Chondrocyte (in vitro differentiated cells): ENCODE measurements at regions not wholly inside any gene's neighbourhood (a gene's known extent, or its start where the extent isn't known, plus 50 kb on each side); places are given as distances from the start of the nearest gene placed in this dataset.

ENCODE experiments used
- DNase-seq: peaks from one replicate; pipeline ENCODE4 v3.0.0; 2021; ENCODE audit warnings: mixed read lengths, low spot score
- H3K27ac Mint-ChIP-seq: one replicate; pipeline ENCODE4 v1.8.0; 2021; ENCODE audit warnings: mild to moderate bottlenecking, moderate library complexity, mixed read lengths; ENCODE audit not compliant: unreplicated experiment
- H3K27me3 Mint-ChIP-seq: 2 replicates; pipeline ENCODE4 v1.8.0; 2021; ENCODE audit warnings: low read depth, mixed read lengths
- H3K36me3 Mint-ChIP-seq: 2 replicates; pipeline ENCODE4 v1.8.0; 2021; ENCODE audit warnings: low read depth, mixed read lengths
- H3K4me1 Mint-ChIP-seq: 2 replicates; pipeline ENCODE4 v1.8.0; 2021; ENCODE audit warnings: low read depth, mild to moderate bottlenecking, mixed read lengths
- H3K4me3 Mint-ChIP-seq: one replicate; pipeline ENCODE4 v1.8.0; 2021; ENCODE audit warnings: mild to moderate bottlenecking, moderate library complexity, mixed read lengths; ENCODE audit not compliant: unreplicated experiment
- H3K9me3 Mint-ChIP-seq: 2 replicates; pipeline ENCODE4 v1.8.0; 2021; ENCODE audit warnings: low read depth, mixed read lengths
- TF ChIP-seq, protein P1 (sequence below): fragments of 200-600 bp; sonication (generic); IDR thresholded peaks from 2 replicates; pipeline ENCODE4 v1.5.0; 2021; ENCODE audit warnings: antibody characterized with exemption, mild to moderate bottlenecking, moderate library complexity

DNA sequence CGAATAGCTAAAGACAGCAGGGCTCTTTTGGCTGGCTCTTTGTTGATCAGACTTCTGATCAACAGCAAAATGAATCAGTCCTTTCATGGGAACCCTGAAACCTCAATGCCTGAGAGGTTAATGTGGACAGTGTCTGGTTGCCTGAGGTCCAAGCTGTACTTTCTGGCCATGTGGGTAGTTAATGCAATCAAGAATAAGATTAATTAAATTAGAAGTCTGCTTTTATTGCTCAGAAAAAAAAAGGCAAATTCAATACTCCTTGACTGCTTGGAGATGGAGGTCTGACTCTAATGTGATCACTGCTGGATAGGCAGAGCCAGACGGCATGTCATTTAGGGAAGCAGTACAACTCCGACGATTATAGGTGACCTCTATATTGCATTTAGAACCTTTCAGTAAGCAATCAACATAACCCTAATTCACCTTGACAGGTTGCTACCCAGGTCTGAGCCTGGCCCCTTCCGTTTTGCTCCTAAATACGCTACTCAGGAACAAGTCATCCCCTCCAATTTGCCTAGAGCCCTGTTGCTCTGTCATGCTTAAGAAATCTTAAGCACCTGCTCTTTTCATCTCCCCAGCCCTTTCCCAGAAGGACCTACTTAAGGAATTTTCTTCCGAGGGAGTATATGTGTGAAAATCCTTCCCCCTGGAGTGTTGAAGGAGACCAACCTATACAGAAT is 370.0 kb upstream of the SPTLC3 start:
- Mint-ChIP-seq H3K9me3 (peaks cover 3% of the 10 kb centered on the region), H3K27ac (no peak overlapping the region), H3K27me3 (no peaks in the 10 kb centered on the region), H3K4me3 (no peak overlapping the region), H3K4me1 (no peaks in the 10 kb centered on the region), H3K36me3 (no peaks in the 10 kb centered on the region)
- TF ChIP-seq, protein P1, sequence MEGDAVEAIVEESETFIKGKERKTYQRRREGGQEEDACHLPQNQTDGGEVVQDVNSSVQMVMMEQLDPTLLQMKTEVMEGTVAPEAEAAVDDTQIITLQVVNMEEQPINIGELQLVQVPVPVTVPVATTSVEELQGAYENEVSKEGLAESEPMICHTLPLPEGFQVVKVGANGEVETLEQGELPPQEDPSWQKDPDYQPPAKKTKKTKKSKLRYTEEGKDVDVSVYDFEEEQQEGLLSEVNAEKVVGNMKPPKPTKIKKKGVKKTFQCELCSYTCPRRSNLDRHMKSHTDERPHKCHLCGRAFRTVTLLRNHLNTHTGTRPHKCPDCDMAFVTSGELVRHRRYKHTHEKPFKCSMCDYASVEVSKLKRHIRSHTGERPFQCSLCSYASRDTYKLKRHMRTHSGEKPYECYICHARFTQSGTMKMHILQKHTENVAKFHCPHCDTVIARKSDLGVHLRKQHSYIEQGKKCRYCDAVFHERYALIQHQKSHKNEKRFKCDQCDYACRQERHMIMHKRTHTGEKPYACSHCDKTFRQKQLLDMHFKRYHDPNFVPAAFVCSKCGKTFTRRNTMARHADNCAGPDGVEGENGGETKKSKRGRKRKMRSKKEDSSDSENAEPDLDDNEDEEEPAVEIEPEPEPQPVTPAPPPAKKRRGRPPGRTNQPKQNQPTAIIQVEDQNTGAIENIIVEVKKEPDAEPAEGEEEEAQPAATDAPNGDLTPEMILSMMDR: no peak
- no peak for DNase-seq

- peaks cover 3% of the 10 kb centered on the region for H3K27me3 Mint-ChIP-seq
- H3K27ac Mint-ChIP-seq: no peak overlapping the region
- no peaks in the 10 kb centered on the region for H3K36me3 Mint-ChIP-seq
- DNase-seq: no peak
- no peaks in the 10 kb centered on the region for H3K9me3 Mint-ChIP-seq
- no peak overlapping the region for H3K4me3 Mint-ChIP-seq
- H3K4me1 Mint-ChIP-seq: no peaks in the 10 kb centered on the region
- TF ChIP-seq, protein P1: no peak
These were observed 368.5 kb upstream of the SPTLC3 start for GRCh38 chr20:12640251-12640650.

GRCh38 chr20:12641619-12642018 is 367.2 kb upstream of the SPTLC3 start:
- TF ChIP-seq, protein P1: no peak
- Mint-ChIP-seq H3K27me3 (peaks cover 3% of the 10 kb centered on the region), H3K9me3 (no peaks in the 10 kb centered on the region), H3K4me1 (no peaks in the 10 kb centered on the region), H3K4me3 (no peak overlapping the region), H3K27ac (no peak overlapping the region), H3K36me3 (no peaks in the 10 kb centered on the region)
- no peak for DNase-seq

DNA sequence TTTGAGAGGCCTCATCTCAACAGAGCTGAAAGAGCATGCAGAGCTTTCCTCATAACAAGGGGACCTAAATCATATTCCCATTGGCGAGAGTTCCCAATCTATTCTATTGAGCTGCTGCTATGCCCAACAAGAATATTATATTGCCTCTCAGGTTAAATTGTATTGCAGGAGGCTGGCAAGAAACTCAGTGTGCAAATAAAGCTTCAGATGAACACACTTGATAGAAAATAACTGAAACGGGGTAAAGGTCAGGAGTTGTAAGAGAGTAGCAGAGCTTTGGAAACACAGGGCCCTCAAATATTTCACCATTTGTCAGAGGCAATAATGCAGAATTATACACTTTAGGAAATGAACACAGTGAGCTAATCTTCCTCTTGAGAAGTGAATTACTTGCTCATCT is 364.3 kb upstream of the SPTLC3 start:
- Mint-ChIP-seq H3K27me3 (peaks cover 5% of the 10 kb centered on the region), H3K4me3 (no peak overlapping the region), H3K27ac (no peak overlapping the region), H3K9me3 (no peaks in the 10 kb centered on the region), H3K36me3 (no peaks in the 10 kb centered on the region), H3K4me1 (no peaks in the 10 kb centered on the region)
- TF ChIP-seq, protein P1: no peak
- no peak for DNase-seq

DNA sequence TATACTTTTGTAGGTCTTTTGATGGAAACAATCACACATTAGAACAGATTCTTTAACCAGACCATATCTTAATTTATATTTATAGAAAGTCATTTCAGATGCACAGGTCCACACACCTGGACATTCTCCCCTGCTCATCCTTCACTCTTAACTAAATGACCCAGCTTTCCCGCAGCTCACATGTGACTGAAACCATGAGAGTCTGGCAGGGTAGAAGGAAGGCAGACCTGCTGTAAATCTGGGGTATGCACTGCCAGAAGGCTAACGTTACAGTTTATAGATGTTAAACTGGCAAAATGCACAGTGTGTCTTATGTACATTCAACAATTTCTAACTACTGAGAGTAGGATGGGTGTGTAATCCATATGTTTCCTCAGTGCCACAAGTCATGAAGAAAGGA is 359.5 kb upstream of the SPTLC3 start:
- Mint-ChIP-seq H3K9me3 (no peaks in the 10 kb centered on the region), H3K4me1 (no peaks in the 10 kb centered on the region), H3K36me3 (no peaks in the 10 kb centered on the region), H3K27me3 (peaks cover 5% of the 10 kb centered on the region), H3K27ac (no peak overlapping the region), H3K4me3 (no peak overlapping the region)
- DNase-seq: no peak
- TF ChIP-seq, protein P1: no peak
